HG03045 (cell line): ENCODE measurements at regions not wholly inside any gene's neighbourhood (a gene's known extent, or its start where the extent isn't known, plus 50 kb on each side); places are given as distances from the start of the nearest gene placed in this dataset.

Source experiments
- ATAC-seq: cut with Tn5 transposase; IDR thresholded peaks from one replicate; pipeline ENCODE4 v1.9.1; 2021; ENCODE audit warnings: mild to moderate bottlenecking, moderate library complexity; ENCODE audit not compliant: unreplicated experiment

DNA sequence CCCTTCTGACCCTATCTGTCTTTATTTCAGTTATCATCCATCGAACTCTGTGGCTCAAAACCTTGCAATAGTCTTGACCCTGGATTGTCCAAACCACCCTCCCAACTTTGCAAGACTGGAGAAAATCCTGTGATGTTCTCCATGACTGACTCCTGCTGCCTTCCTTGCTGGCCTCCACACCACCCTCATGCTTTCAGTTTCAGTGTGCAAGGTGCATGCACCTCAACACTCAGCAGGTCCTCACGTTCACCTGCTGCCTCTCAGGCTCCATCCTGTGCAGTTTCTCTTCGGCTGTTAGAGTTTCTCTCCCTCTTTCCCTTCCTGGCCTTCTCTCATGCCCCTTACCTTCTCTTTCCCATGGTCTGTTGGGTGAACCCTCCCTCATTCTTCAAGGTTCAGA lies 59.4 kb upstream of the ASIC2 start:
- ATAC-seq, result no peak

DNA sequence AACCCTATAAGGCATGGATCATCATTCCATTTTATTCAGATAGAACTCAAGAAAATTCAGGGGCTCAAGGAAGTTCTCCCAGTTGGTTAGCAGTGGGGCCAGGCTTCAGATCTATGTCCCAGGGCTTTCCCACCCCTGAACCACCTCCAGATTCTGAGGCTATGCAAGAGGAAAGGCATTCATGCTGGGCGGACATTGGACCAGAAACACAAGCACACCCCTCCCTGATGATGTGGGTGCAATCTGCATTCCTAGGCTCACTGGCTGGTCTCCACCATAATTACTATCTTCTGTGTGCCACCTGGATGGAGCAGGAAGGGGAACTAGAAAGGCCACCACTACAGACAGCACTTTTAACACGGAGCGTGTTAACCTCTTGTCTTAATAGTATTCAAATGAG lies 63.2 kb upstream of the ASIC2 start:
- no peak for ATAC-seq

DNA sequence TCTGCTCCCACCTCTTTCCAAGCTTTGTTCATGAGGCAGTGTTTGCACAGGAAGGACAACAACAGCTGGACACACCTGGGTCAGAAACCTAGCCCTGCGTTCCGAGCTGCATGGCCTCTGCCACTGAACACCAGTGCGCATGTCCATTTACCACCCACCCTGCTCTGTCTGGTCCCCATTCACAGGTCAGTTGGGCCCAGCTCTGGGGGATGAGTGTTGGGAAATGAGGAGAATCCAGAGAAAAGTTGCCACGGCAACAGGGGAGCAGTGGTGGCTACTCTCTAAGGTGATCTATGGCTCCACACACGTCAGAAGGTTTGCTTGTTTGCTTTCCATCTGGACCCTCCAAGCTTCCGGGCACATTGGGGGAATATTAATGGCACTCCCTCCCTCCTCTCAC lies 70.4 kb upstream of the ASIC2 start:
- no peak for ATAC-seq

DNA sequence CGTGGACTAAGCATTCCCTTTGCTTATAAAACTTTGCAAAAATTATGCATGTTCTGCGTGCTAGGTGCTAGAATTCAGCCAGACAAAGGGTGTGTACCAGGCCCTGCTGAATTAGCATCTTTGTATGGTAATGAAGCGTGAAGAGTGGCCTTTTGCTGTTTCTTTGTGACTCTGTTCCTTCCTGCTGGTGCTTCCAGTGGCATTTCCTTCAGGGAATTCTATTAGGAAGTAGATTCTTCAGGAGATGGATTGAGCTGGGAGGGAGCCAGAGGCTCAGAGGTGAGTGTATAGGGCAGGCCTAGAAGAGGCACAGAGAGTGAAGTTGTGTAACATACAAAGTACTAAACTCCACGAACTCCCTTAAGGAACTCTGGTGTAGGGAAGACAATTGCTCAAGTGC lies 73.9 kb upstream of the ASIC2 start:
- ATAC-seq, result no peak

DNA sequence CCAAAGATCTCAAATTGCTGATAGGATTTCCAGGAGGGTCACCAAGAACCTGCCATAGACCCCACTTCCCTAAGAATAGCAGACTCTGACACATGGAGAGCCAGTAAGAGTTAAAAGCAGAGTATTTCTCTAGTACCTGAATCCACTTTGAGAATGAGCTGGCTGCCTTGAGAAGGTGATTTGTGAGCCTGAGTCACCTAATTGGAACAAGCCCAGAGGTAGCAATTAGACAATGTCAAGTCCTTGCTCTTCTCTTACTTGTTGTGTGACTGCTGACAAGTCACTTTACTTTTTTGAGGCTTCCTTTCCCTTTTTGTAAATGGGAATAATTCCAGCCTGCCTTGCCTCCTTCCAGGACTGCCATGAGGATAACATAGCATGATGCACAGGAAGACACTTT lies 76.1 kb upstream of the ASIC2 start:
- no peak for ATAC-seq

DNA sequence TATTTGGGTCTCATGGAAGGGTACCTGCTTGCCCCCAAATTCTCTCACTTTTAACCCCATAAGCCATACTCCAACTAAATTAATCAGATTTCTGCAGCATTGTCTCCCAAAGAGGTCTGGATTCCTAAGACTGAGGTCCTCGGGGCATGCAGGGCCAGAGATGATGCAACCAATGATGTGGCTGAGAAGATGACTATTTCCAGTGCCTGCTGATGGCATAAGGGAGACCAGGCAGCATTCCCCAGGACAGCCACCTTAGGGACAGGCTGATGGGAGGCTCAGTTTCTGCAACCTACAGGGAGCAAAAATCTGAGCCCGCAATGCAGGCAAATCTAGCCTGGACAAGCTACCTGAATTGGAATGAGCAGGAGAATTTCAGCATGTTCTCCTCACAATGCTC lies 76.8 kb upstream of the ASIC2 start:
- no peak for ATAC-seq

DNA sequence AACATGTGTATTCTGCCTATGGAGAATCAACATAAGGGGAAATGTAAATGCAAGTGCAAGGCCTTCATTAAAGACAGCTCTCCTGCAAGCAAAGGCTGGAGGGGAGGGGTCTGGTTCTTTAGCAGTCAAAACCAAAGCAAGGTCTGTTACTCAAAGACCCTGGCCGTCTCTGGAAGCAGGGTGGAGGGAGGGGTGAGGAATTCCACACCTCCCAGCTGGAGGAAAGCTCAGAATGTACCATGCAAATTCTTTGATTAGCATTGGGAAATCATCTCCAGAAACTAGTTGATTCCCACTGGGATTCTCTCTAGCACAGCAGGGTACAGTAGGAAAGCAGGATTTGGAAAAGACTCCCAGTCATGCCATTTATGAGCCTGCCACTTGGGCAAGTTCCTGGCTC lies 77.3 kb upstream of the ASIC2 start:
- no peak for ATAC-seq

DNA sequence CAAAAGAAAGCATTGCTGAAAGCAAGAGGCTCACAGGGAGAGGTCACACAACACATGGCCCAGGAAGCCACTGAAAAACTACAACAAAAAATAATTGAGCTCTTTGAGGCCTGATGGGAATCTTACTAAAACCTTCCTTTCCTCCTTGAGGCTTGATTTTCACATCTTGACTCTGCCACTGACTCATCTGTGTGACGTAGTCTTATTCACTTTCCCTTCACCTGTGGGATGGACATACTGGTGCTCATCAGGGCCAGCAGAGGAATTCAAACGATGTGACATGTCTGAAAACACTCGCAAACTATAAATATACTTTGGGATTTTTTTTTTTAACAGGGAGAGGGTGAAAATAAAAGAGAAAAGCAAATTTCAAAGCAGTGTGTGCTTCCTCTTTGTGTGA lies 78.3 kb upstream of the ASIC2 start:
- ATAC-seq, result no peak

DNA sequence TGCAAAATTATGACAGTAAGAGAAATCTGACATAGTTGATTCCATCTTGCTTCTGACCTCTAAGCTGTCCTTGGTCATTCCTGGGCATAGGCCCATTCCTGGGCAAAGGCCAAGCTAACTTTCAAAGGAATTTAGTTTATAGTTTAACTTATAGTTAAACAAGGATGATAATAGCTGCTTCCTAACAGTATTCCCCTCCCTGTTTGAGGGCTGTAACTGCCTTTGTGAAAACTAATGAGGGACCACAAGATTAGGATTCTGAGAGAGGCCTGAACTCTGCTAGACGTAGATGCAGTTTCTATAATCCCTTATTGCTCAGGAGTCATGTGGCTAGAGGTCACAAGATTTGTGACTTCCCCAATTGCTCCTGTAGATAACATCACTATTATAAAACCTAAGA lies 80.2 kb upstream of the ASIC2 start:
- ATAC-seq, result no peak

DNA sequence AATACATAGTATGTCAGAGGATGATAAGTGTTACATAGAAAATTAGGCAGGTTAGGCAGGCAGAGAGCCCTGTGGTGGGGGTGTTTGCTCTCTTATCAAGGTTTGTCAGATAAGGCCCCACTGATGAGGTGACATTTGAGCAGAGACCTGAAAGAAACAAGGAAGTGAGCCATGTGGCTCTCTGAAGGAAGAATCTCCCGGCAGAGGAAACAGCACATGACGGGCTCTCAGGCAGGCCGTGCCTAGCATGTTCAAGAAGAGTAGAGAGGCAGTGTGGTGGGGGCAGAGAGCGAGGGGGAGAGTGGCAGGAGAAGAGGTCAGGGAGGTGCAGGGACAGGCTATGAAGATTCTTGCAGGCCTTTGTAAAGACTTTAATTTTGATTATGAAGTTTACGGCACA lies 82.0 kb upstream of the ASIC2 start:
- ATAC-seq, result no peak

DNA sequence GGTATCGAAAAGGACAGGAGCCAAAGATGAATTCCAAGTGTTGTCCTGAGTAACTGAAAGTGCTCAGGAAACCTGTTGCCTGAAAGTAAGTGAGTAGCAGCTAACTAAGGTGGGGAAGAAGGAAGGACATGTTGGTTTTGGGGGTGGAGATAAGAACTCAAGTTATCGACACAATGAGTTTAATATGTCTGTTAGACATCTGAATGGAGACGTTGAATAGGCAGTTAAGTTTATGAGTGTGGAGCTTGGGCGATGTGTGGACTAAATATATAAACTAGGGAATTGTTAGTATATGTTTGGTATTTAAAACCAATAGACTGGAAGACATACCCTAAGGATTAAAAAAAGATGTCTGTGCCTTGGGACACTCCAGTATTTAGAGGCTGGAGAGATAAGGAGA lies 82.7 kb upstream of the ASIC2 start:
- ATAC-seq, result no peak

DNA sequence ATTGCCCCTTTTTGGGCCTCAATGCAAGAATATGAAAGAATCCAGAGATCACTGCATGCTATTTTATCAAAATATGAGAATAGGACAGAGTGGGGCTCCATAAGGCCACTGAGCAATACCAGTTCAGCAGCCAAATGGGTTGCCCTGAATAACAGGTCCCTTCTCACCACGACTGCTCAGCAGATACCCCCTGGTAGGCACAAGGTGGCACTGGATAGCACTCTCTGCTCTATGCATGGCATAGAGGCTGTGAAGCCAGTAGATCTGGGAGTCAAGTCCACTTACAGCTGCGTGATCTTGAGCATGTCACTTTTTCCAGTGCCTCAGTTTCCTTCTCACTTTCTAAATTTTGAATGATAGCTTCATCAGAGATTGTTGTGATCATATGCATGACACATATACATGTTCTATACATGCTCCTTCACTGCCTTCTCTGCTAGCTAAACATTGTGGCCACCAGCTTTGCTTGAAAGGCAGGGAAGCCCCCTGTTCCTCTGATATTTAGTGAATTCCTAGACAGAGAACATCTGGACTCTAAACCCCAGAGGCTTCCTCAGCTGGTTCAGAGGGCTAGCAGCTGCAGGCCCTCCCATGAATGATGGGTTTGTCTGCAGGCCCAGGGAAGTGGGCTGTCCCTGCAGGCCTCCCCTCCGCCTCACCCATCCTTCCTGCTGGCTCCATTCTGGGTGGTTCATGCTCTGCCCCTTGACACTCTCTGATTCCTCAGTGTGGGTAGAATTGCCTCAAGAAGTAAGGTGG lies 84.9 kb upstream of the ASIC2 start:
- ATAC-seq, result no peak

DNA sequence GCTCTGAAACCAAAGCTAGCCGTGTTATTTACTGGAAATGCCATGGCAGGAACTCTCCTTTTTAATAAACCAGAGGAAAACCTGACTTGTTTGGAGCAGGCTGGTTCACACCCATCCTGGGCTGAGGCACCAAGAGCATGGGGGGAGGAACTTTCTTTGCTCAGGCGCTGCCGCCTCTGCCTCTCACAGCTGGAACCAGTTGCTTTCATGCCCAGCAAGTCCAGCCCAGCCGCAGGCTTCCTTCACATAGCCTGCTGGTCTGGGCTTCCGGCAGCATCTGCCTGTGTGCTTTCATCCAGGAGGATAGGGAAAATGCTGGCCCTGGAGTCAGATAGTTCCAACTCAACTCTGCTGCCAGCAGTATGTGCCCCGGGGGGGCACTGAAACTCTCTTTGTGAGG lies 88.1 kb upstream of the ASIC2 start:
- no peak for ATAC-seq

DNA sequence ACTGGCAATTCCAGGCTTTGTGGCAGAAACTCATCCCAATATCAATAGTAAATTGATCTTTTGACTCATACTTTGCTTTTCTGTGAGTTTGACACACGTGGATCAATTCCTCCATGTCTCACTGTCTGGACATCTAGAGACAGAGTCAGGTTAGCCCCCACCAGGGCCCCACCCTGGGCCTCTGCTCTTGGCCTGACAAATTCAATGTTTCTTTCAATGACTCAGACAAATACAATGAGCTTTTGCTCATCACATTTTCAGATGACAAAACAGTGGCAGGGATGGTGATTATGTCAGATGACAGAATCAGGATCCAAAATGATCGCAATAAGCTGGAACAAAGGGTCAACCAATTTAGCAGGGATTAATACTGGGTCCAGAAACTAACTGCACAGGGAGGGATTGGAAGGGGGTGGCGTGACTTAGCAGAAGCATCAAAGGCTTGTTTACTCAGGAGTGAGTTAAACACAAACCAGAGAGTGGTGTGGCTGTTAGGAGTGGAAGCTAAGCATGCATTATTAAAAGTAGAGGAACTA lies 90.5 kb upstream of the ASIC2 start:
- no peak for ATAC-seq

DNA sequence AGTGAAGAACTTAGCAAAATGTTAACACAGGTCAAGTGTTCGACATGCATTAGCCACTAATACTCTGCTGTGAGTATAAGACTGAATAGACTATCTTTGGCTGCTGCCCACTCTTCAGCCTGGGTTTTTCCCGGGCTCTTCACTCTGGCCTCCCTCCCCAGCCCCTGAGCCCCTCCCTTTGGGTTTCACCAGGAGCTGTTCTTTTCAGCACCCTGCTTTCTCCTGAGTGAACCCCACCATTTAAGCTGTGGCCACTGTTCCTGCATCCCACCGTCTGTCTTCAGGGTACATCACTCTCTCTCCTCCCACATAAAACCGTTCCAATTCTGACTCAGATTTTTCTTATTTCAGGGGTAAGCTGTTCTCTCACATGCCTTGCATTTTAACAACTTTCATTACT lies 92.0 kb upstream of the ASIC2 start:
- ATAC-seq, result no peak

DNA sequence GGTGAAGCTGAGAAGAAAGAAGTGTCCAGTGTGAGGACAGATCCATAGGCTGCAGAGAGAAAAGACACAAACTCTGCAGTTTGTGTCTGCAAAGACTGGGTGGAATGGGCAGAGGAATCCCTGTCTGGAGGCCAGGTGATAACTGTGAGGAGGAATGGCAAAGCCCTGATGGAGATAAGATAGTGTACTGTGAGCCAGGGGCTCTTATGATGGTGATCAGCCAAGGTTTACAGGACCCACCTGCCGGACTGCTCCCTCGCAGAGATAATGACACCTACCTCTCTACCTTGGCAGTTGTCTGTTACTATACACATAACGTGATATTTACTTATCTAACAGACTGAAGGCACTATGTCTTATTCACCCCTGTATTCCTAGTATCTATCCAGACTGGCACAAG lies 92.6 kb upstream of the ASIC2 start:
- ATAC-seq, result no peak

DNA sequence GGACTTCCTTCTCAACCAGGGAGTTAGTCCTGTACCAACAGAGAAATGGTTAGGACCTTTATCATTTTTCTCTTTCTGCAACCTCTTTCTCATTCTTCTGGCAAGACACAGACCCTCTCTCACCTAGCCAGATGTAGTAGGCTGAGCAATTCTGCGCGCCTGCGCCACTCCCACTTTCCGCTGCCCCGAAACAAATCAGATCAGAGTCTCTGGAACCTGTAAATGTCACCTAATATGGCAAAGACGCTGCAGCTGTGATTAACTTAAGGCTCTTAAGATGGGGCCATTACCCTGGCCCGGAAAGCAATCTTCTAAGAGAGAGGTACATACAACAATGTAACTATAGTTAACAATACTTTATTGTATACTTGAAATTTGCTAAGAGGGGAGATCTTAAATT lies 94.3 kb upstream of the ASIC2 start:
- no peak for ATAC-seq

DNA sequence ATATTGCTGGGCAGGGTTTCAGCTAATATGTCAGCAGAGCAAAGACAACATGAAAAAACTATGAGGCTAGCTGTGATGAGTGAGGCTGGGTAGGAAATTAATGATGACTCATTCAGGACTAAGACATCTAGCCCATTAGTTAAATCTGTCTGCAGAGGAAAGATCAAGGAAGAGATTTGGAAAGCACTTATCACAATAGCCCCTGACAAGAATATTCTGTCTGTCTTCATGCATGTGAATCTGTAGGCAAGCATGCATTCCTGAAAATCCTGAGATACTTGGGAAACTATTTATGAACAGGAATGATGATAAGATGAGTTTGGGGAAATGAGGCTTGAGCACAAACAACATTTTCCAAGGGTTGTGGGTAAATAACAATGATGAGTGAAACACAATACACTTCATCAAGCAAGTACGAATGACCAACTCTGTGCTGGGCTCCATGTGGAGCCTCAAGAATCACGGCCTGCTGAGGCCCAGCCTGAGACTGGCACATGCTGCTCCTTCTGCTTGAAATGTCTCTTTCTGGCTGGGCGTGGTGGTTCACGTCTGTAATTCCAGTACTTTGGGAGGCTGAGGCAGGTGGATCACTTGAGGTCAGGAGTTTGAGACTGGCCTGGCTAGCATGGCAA lies 96.5 kb upstream of the ASIC2 start:
- no peak for ATAC-seq

DNA sequence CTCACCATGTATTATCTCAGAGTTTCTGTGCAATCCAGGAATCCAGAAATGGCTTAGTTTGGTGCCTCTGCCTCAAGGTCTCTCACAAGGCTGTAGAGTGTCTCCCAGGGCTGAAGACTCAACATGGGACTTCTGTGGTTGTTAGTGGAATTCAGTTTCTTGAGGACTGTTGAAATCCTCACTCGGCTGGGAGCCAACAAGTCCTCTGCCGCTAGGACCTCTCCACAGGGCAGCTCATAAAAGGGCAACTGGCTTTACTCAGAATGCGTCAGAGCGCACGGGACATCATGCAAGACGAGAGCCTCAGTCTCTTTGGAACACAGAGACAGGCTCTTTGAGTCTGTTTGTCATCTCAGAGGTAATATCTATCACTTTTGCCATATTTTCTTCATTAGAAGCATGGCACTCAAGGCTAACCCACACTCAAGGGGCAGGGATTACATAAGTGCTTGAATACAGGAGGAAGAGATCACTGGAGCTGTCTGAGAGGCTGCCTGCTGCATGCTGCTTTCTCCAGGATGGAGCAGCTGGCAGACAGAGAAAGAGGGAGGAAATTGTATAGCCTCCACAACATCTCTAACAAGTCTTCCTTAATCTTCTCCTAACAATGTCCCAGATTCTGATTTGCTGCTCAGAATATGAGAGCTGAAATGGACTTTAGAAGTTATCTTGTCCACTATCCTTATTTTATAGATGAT lies 97.5 kb upstream of the ASIC2 start:
- no peak for ATAC-seq

DNA sequence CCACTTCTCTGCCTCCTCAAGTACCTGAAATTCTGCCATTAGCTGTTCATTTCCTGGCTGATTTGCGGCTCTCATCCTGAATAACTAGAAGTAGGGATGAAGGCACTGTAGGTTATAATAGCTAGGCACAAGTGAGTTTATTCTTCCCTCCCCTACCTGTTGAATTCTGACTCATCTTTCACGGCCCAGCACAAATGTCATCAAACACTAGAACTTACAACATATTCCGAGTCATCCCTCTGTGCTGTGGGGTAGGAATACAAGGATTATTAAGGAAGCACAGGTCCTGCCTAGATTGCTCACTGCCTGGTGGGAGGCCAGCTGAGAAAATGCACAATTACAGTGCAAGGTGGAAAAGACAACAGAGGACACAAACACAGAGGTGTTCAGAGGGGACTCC lies 103.7 kb upstream of the ASIC2 start:
- no peak for ATAC-seq

DNA sequence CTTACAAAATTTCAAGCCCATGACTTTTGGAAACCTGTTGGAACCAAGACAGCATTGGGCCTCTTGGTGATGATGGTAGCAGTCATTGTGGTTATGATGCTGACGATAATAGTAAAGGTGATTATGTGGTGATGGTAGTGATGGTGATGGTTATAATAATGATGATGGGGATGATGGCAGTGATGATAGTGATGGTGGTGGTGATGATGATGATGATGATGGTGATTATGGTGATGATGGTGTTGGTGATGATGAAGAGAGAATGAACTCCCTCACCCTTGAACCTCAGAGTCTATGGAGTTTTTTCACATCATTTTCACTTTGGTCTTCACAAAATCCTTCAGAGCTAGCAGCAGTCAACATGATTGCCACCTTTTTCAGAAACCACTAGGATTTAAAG lies 105.3 kb upstream of the ASIC2 start:
- ATAC-seq, result no peak

DNA sequence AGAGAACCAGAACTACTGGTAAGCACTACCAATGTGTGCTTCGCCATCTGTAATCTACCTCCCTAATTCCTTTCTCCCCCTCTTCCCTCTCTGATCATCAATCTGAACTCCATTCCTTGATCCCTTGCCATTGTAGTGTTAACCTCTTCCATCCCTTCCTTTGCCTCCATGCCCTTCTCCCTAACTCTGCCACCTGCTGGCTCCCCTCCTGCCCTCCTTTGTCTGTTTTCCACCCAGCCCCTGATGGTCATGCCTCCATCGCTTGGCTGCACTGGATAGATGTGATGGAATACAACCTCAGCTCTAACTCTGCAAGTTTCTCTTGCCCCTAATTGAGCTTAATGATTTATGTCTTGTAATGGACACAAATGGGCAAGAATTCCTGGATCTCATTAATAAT lies 108.2 kb upstream of the ASIC2 start:
- ATAC-seq, result no peak
